GM21390 (cell line): ENCODE measurements at regions not wholly inside any gene's neighbourhood (a gene's known extent, or its start where the extent isn't known, plus 50 kb on each side); places are given as distances from the start of the nearest gene placed in this dataset.
"Not testable (repeated sequence)": the region's sequence is repeated elsewhere in the genome, so short reads cannot be mapped to it uniquely, and the experiment has no call there.

Experiments used
- ATAC-seq: cut with Tn5 transposase; IDR thresholded peaks from one replicate; pipeline ENCODE4 v1.9.1; 2021; ENCODE audit not compliant: unreplicated experiment

DNA sequence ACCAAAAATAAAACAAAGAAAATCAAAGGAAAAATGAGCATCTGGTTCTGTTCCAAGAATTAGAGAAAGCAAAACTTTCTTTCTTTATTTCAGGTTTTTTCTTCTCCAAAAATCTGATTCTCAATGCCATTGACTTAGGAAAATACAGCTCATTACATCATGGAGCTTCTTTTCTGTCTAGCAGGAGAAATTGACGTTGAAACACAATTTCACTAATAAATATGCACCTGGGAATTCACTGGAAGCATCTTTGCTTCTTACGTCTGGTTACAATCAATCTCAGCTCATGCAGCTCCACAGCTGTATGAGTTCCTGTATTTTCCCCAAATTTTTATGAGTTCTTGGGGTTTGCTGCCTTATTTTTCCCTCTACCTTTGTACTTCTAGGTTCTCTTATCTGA, 1568.6 kb upstream of the GOT2 start:
- no peak for ATAC-seq

DNA sequence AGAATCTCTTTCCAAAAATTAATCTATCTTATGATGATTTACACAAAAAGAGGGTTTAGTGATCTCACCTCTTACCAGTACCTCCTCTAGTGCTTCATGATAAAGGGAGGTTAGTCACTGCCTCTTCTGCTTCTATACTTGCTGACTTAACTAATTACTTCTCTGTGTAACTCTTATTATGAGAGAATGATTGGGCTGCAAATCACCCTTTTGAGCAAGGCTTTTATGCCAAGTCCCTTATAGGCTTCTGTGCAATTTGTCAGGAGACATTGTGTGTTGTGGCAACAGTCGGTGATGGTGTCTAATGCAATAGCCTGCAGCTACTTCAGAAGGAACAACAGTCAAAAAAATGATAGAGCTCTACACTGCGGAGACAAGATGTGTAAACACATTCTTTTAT, 1568.1 kb upstream of the GOT2 start:
- ATAC-seq = no peak

DNA sequence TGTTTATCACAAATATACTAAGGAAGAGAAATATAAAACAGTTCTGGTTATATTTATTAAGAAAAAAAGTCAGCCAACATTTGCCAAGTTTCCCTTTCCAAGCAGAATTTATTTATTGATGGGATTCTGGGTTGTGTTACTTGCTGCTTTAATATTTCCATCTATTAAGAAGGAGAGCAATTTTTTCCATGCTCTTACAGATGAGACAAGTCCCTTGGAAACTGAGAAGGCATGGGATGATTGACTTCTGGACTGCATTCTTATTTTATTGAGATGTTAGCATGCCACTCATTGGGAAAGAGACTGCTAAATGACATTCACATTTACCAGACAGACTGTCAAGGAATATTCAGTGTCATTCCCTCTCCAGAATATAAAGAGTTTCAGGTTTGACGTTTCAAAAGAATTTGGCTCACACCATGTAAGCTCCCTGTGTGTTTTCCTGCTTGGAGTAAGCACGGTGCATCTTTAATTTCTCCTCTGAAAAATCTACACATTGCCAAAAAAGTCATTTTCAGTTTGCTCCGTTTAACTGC, 1565.2 kb upstream of the GOT2 start:
- ATAC-seq = no peak

DNA sequence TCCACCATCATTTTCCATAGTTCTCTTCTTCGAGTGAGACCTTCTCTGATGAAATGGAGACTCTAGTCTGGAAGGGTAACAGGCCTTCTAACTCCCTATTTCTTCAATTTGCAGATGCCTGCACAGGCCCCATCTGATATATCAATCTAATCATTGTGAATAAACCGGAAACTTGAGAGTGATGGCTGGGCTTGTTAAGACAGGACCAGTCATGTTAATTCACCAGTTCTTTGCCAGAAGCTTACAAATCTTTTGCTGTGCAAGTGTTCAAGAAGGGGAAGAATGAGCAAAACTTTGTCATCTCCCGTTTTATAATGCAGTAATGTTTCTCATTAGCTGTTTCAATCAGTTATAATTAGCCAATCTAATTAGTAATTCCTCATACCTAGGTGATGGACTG, 1561.3 kb upstream of the GOT2 start:
- ATAC-seq = no peak

DNA sequence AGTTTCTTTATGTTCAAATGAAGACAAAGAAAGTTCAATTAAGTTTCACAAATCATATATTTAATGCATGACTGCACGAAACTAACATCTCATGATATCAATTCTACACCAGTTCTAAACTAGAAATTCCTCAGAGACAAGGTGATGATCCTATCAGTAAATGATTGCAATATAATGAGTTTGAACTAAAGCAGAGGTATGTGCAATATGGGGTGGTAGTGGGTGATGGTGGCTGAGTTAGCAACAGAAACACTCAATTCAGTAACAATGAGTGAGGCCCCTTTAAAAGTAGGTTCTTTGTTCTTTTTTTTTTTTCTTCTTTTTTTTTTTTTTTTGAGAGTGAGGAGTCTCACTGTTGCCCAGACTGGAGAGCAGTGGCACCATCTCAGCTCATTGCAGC, 1551.7 kb upstream of the GOT2 start:
- ATAC-seq = no peak

DNA sequence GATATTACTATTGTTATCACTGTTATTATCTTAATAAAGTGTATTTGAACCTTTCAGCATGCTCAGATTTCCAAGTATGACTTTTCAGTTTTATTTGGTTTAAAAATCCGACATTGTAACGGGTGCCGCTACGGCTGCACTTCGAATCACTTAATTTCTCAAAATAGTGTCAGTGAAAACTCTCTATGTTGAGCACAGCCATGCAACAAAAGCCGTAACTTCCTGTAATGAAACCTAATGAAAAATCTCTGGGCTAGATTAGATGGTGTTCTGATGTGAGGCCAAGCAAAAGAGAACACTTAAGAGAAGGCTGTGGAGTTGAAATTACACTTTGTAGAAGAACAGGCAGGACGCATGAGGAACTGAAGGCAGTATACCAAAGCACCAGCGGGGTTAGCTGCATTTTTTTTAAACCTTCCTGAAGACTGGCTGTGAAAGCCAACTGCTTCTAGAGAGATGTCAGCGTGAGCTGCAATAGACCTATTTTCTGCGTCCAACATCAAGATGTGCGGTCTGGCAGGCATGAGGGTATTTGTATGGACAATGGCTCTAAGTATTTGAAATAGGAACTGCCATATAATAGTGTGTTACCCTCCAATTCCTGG, 1545.0 kb upstream of the GOT2 start:
- ATAC-seq = no peak

DNA sequence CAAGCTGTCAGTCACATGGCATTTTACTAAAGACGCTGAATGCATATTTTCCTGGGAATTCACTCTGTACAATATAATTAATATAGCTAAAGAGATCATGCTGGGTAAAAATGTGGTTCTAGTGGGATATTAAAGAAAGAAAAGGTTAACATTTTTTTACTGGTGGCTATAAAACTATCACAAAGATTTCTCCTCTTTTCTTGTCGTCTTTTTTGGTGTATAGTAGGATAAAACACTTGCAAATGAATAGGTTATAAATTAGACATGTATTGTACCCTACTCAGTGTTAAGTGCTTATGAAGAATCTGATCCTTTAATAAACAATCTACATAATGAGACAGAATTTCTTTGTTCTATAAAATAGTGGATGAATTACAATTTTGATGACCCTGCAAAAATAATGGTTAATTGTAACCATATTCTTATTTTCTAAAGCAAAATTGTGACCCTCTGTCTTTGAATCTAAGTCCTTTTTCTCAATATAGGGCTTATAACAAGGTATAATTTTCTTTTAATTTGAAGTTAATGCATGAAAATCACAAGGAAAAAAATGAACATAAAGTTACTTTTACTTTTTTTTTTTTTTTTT, 1540.4 kb upstream of the GOT2 start:
- no peak for ATAC-seq

DNA sequence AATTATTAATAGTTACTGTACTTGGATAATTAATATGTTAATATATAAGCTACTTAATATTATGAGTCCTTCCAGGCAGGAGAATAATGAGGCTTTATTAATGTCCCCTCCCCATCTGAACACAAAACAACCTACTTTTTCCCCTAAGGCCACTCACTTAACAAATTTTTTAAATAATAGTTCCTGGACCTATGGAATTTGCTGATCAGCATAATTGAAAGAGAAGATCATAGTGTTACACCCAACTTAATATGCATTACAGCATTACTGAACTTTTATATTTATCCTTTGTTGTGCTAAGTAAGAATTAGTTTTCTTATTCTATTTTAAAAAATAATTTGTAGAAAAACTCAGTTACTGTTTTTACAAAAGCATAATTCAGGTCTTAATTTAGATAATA, 1537.7 kb upstream of the GOT2 start:
- ATAC-seq = no peak

DNA sequence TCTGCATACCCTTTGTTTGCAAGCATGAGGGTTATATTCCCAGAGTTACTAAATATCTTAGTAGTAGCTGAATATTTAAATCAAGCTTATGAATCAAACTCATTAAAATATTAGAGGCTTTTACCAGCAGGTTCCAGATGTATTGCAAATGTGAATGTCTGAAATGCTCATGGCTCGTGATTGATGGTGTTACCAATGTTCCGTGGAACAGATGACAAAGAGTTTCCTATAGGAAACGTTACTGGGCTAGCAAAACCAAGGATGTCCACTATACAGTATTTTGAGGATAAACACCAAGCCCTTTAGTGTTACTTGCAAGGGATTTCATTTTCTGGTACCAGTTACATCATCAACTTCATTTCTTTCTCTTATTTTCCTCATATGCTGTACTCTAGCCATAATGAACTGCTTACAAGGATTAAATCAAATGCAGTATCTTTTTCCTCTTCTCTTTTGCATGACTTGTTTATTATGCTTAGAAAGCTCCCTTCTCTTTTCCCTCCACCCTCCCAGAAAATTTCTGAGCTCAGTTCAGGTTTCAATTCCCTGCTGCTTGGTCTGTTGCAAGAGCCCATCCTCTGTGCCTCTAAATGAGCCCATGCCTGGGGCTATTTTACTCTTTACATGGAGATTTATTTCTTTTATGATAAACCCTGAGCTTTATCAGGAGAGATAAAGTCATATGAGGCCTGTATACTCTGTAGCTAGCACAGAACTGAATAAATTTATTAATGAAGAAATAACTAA, 1537.1 kb upstream of the GOT2 start:
- ATAC-seq = no peak

DNA sequence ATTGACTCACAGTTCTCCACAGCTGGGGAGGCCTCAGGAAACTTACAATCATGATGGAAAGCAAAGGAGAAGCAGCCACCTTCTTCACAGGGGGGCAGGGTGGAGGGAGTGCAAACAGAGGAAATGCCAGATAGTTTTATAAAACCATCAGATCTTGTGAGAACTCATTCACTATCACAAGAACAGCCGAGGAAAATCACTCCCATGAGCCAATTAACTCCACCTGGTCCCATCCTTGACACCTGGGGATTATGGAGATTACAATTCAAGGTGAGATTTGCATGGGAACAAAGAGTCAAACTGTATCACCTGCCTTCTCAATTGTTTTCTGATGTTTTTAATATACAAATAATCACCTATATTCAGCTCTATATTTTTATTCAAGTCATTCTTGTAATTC, 1527.3 kb upstream of the GOT2 start:
- ATAC-seq = no peak

DNA sequence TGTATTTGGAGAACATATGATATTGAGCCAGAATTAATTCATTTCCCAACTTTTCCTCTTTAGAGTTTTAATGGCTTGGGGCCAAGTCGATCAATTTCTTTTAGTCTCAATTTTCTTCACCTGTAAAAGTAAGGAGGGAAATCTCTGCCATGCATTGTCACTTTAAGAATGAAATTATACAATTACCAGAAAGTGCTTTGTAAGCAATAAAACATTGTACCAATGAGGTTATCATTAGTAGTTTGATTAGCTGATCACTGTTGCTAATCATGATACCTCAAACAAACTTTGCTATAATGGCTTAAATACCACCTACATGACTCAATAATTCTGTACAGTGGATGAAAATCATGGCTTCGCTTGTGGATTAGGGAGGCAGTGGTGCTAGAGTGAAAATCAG, 1525.8 kb upstream of the GOT2 start:
- no peak for ATAC-seq

DNA sequence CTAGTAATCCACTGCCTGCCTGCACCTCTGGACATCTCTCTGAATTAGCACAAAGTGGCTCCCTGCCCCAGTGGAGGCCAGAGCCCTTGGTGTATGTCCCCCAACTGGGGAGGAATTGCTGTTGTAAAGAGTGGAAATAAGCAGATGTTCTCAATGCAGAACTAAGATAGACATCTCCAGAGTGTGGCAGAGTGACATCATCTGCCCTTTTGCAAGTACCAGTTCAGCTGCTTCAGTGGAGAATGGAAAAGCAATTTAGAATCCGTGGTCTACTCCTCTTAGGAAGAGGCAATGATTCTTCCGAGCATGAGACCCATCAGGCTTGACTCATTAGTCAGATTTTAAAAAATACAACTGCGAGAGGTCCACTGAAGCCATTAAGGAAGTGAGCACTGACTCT, 1512.0 kb upstream of the GOT2 start:
- no peak for ATAC-seq

DNA sequence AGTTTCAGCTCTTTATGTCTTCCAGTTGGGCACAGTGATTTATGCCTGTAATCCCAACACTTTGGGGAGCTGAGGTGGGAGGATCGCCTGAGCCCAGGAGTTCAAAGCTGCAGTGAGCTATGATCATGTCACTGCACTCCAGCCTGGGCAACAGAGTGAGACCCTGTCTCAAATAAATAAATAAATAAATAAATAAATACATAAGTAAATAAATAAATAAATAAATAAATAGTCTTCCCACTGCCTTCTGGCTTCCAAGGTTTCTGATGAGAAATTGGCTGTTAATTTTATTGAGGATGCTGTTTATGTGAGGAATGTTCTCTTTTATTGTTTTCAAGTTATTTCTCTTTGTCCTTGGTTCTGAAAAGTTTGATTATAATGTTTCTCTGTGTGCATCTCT, 1507.6 kb upstream of the GOT2 start:
- no peak for ATAC-seq

DNA sequence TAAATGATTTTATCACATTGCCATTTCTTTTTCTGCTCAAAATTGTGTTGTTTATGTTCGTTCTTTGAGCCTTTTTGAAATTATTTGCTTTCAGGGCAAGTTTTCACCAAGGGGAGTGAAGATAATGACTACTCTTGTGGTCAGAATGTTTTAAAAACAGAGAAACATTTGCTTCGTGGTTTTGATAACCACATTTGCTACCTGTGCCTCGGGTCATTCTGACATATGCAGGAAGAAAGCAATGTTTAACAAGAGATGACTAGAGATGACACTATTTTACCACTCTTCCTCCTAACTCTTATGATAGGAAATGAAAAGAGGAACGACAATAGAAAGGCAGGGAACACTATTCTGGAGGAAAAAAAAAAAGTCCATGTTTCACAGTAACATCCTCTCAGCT, 1496.5 kb upstream of the GOT2 start:
- no peak for ATAC-seq

DNA sequence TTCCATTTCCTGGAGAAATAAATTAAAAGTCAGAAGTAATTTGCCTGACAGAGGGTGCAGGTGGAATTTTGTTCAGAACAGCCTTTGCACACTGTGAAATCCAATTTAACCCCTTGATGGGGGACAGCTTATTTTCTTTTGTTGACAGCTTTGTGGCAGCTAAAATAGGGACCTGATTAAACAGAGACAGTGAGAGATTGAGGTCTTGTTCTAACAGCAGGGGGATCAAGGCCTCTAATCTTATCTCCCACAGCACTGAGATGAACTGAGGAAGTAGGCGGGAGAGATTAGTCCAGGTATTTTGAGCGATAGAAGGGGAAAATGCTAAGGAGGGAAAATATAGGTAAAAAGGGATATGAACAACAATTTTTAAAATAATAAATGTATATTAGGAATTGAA, 1491.4 kb upstream of the GOT2 start:
- ATAC-seq = no peak

DNA sequence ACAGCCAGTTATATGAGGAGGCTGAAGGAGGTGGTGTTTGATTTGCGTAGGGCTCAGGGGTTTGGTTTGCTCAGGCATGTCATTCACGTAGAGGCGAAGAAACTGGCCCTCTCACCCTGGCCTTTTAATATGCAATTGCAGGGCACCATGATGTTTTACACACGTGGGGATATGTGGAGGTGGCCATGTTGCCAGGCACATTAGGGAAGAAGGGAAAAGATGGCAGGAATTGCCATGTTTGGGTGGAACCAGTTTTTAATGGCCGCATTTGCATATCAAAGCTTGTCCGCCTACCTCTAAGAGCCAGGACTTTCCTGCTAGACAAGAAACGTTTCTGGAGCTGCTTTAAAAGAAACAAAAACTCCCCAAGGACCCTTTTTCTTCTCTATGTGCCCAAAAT, 1483.7 kb upstream of the GOT2 start:
- ATAC-seq = no peak

DNA sequence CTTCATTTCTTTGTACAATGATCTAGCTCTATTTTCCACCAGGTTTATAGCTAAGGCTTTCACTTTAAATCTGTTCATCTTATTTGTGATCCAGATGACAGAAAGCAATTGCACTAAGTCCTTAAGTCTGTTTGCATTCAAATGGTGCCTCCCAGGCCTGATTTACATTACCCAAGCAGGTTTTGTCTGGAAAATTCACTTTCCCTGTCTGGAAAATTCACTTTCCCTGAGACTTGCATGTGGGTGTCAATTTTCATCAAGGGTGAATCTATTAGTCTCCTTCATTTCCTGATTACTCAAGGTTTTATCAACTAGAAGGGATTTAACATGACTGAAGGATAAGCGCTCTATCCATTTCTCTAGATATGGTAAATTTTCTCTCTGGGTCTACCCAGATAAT, 1480.2 kb upstream of the GOT2 start:
- ATAC-seq = no peak

DNA sequence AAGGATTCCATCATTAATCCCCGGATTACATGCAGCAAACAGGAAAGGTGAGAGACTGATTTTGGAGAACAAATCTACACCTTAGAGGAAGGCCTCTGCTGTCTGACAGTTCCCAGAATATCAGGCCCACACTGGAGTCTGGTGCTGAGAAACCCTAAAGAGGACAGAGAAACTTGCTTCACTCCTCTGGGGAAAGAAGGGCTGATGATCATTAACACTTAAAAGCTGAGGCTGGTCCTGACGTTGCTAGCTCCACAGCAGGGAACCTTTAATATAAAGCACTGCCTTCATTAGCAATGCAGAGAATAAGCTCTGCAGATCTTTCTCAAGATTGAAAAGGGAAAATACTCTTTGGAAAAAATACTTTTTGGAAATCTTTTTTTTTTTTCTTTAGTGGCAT, 1472.4 kb upstream of the GOT2 start:
- no peak for ATAC-seq

DNA sequence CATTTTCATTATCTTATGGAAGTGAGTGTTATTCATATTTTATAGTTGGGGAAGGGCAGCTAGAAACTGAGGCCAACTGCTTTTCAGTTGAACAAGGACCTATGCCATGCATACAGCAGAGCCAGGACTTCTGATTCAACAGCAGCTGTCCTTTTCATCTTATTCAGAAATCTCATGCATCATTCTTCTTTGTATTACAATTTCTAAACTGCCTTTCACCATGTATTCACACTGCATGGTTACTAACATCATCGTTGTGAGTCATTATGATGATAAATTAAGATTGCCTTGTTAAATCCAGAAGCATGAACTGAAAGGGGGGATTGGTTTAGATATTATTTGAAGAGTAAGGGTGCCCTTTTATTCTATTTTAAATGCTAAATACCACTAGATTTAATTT, 1470.1 kb upstream of the GOT2 start:
- no peak for ATAC-seq

DNA sequence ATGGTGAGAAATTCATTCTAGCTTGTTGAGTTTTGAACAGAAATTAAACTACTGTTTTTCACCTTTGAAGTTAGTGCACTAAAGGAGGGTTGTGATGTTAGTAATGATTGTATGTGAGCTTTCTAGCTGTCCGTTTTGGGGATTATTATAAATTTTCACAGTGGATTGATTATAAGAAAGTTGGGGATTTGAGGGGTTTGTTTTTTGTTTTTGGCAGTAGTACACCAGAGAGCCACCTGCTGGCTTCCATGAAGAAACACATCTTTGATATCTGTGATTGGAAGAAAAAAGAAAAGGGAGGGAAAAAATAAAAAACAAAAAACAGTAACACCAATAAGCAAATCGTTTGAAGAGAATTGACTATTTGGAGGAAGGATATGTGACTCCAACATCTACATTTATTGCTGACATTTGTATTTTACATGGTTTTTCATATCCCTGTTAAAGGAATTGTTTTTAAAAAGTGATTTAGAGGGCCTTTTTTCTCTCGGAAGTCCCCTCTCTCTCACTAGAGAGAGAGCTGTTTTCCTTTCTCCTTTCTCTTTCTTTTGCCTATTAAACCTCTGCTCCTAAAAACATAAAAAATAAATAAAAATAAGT, 1469.5 kb upstream of the GOT2 start:
- ATAC-seq = no peak

DNA sequence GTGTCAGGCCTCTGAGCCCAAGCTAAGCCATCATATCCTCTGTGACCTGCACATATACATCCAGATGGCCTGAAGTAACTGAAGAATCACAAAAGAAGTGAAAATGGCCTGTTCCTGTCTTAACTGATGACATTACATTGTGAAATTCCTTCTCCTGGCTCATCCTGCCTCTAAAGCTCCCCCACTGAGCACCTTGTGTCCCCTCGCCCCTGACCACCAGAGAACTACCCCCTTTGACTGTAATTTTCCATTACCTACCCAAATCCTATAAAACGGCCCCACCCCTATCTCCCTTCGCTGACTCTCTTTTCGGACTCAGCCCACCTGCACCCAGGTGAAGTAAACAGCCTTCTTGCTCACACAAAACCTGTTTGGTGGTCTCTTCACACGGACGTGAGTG, 1466.6 kb upstream of the GOT2 start:
- ATAC-seq = not testable (repeated sequence)

DNA sequence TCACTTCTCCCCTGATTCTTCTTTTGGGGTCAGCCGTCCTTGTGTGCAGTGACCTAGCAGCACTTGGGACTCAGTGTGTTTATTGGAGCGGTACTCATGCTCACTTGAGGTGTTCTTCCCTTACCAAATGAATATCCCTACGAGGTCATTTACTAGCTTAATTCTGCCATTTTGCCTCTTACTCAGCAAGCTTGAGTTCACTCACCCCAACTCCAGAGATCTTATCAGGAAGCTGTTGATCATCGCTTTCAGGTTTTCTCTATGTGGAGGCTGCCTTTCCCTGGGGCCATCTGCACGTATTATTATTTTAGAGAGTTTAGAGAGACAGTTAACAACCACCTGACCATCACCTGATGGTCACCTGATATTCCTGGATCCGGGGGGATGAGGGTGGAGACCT, 1466.0 kb upstream of the GOT2 start:
- ATAC-seq = no peak
